Activated naive CD8-positive, alpha-beta T cell treated with anti-CD3 and anti-CD28 coated beads, Interleukin-2, amount 50 U/mL, for 24 hours (primary cell): ENCODE measurements at regions not wholly inside any gene's neighbourhood (a gene's known extent, or its start where the extent isn't known, plus 50 kb on each side); places are given as distances from the start of the nearest gene placed in this dataset.
"Not testable (repeated sequence)": the region's sequence is repeated elsewhere in the genome, so short reads cannot be mapped to it uniquely, and the experiment has no call there.

Experiments
- ATAC-seq: fragments of 150-1000 bp; cut with Tn5 transposase; one replicate; pipeline ENCODE4 v1.10.0; 2021
- DNase-seq: peaks from one replicate; pipeline ENCODE4 v3.0.0; 2021
- H3K27ac Mint-ChIP-seq: one replicate; pipeline ENCODE4 v1.8.0; 2021; ENCODE audit warnings: mild to moderate bottlenecking, mixed read lengths
- H3K27me3 Mint-ChIP-seq: one replicate; pipeline ENCODE4 v1.8.0; 2021; ENCODE audit warnings: mixed read lengths
- H3K36me3 Mint-ChIP-seq: one replicate; pipeline ENCODE4 v1.8.0; 2021; ENCODE audit warnings: low read depth, mixed read lengths
- H3K4me1 Mint-ChIP-seq: one replicate; pipeline ENCODE4 v1.8.0; 2021; ENCODE audit warnings: mixed read lengths
- H3K4me3 Mint-ChIP-seq: one replicate; pipeline ENCODE4 v1.8.0; 2021; ENCODE audit warnings: mild to moderate bottlenecking, moderate library complexity, mixed read lengths
- H3K9me3 Mint-ChIP-seq: one replicate; pipeline ENCODE4 v1.8.0; 2021; ENCODE audit warnings: mixed read lengths

DNA sequence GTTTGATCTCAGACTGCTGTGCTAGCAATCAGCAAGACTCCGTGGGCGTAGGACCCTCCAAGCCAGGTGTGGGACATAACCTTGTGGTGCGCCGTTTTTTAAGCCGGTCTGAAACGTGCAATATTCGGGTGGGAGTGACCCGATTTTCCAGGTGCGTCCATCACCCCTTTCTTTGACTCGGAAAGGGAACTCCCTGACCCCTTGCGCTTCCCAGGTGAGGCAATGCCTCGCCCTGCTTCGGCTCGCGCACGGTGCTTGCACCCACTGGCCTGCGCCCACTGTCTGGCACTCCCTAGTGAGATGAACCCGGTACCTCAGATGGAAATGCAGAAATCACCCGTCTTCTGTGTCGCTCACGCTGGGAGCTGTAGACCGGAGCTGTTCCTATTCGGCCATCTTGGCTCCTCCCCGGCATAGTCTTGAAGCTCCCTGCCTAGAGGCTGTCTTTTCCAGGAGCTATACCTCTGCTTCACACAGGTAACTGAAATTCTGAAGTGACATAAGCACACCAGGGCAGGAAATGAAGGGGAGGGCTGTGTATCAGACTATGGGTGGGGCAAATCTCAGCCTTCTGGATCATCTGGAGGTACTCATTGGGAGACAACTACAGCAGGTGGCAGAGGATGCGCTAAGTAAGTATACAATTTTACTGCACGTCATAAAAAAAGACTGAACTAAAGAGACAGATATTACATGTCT lies 252.1 kb upstream of the POT1 start:
- H3K27me3 Mint-ChIP-seq, ATAC-seq, H3K4me3 Mint-ChIP-seq, H3K36me3 Mint-ChIP-seq, H3K27ac Mint-ChIP-seq, DNase-seq, H3K4me1 Mint-ChIP-seq: not testable (repeated sequence)
- peaks cover 18% of the 10 kb centered on the region for H3K9me3 Mint-ChIP-seq

DNA sequence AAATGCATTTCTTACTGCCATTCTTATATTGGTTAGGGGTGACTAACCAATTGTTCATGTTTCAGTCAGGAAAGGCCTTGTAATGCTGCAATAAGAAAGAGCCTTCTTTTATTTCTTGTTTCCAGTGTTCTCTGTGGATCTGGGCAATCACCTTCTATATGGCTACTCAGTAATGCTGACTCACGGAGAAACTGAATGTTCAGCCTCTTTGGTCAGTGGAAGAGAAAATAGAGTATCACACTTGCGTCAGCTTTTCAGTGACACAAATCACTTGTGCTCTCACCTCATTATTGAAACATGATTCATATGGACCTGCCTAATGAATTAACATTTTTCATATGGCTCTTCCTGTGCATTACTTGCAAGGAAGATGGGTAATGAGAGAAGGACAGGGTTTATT lies 243.9 kb upstream of the POT1 start:
- H3K4me1 Mint-ChIP-seq = no peaks in the 10 kb centered on the region
- H3K9me3 Mint-ChIP-seq = peaks cover 7% of the 10 kb centered on the region
- H3K27ac Mint-ChIP-seq = no peak overlapping the region
- DNase-seq = no peak
- no peak for ATAC-seq
- H3K4me3 Mint-ChIP-seq = no peak overlapping the region
- H3K27me3 Mint-ChIP-seq = no peaks in the 10 kb centered on the region
- H3K36me3 Mint-ChIP-seq = no peaks in the 10 kb centered on the region

DNA sequence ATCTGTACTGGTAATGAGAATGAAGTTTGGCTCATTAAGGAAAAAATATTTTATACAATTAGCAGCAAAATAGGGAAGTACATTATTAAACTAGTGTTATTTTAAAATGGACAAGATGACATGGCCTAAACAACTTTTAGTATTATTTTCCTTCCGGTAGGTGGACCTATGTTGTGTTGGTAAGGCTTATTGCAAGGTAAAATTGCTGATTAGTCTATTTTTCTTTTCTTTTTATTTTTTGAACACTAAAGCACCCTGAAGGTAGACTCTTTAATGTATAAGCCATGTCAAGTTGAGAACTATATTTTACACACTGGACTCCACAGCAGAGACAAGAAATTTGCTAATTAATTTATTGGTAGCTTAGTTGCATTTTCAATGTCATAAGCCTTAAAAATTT lies 239.5 kb upstream of the POT1 start:
- no peaks in the 10 kb centered on the region for H3K27me3 Mint-ChIP-seq
- no peak overlapping the region for H3K4me3 Mint-ChIP-seq
- no peaks in the 10 kb centered on the region for H3K36me3 Mint-ChIP-seq
- H3K27ac Mint-ChIP-seq = no peak overlapping the region
- H3K9me3 Mint-ChIP-seq = no peaks in the 10 kb centered on the region
- DNase-seq (no peak), ATAC-seq (no peak)
- no peaks in the 10 kb centered on the region for H3K4me1 Mint-ChIP-seq

DNA sequence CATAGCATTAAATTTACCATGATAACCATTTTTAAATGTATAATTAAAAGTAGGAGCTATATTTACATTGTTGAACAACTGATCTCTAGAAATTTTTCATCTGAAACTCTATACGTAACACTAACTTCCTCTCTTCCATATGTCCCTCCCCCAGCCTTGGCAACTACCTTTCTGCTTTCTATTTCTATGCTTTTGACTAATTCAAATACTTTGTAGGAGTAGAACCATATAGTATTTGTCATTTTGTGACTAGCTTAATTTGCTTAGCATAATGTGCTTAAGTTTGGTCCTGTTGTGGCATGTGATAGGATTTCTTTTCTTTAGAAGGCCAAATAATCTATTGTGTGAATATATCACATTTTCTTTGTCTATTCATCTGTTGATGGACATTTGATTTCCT lies 225.3 kb upstream of the POT1 start:
- Mint-ChIP-seq H3K4me1 (no peaks in the 10 kb centered on the region), H3K27ac (no peak overlapping the region), H3K36me3 (no peaks in the 10 kb centered on the region), H3K4me3 (no peak overlapping the region), H3K9me3 (no peaks in the 10 kb centered on the region), H3K27me3 (no peaks in the 10 kb centered on the region)
- DNase-seq (no peak), ATAC-seq (no peak)

DNA sequence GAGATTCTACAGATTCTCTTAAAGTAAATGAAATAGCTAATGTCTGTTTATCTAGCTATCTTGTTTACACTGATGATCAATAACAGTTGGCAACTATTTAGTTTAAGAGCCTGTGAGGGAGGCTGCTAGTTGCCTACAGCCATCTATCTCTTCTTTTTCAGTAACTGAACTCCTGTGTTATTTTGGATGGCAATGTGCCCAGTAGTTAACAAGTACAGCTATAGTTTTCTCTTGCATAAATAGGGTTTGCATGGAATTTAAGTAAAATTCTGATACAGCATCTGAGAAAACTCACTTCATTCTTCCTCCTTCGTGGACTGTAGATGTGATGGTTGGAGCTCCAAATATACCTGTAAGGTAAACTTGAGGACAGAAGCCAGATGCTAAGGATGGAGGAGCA lies 219.5 kb upstream of the POT1 start:
- Mint-ChIP-seq H3K4me3 (no peak overlapping the region), H3K4me1 (no peaks in the 10 kb centered on the region), H3K27ac (no peak overlapping the region), H3K9me3 (no peaks in the 10 kb centered on the region), H3K27me3 (no peaks in the 10 kb centered on the region), H3K36me3 (no peaks in the 10 kb centered on the region)
- ATAC-seq (no peak), DNase-seq (no peak)

DNA sequence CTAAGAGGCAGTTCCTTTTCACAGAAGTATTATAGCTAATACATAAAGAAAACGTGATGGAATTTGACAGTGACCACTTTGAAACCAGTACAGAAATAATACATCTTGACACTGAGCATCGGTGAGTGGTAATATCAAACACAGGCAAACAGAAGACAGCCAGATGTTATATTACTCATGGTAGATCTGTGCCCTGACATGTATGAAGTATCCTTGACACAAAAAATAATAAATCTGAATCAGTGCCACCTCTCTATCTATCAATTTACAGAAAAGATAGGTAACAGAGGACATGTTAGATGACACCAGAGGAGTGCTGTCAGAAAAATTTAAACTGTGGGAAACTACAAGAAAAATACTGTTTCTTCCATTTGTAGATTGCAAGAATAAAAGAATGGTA lies 217.4 kb upstream of the POT1 start:
- no peak for DNase-seq
- ATAC-seq = no peak
- H3K4me3 Mint-ChIP-seq = no peak overlapping the region
- H3K27ac Mint-ChIP-seq = no peak overlapping the region
- no peaks in the 10 kb centered on the region for H3K9me3 Mint-ChIP-seq
- H3K4me1 Mint-ChIP-seq = no peaks in the 10 kb centered on the region
- no peaks in the 10 kb centered on the region for H3K27me3 Mint-ChIP-seq
- H3K36me3 Mint-ChIP-seq = no peaks in the 10 kb centered on the region

DNA sequence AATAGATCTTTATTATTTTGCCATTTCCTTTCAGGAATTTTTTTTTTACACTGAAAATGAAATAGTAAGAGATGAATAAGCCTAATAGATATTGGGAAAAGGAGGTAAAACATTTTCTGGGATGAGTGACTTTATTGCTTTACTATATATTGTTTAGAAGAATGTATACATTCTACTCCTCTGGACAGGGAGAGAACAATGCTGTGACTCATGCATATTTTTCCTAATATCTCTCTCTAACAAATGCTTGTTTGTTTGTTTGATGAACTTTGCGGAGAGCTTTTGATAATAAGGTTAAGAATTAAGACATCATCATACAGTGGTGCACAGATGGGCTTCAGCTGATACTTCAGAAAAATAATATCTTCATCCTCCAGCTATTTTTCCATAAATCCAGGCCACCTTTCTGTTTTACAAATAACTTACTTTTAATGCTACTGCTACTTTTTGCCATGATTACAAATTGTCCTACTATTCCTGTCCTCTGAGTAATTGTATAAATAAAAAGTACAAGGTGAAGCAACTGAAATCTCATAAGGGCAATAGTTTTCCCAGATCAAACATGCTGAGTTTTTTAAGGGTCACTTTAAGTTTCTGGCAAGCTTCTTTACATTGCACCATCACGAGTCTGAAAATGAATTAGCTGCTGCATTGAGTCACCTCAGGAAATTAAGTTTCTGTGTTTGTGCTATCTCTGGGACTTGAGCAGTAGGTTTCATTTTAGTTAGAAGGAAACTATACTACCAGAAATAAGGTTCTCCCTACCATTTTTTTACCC lies 207.3 kb upstream of the POT1 start:
- no peak overlapping the region for H3K27ac Mint-ChIP-seq
- no peaks in the 10 kb centered on the region for H3K36me3 Mint-ChIP-seq
- ATAC-seq (no peak), DNase-seq (no peak)
- no peaks in the 10 kb centered on the region for H3K9me3 Mint-ChIP-seq
- H3K4me3 Mint-ChIP-seq = no peak overlapping the region
- no peaks in the 10 kb centered on the region for H3K4me1 Mint-ChIP-seq
- no peaks in the 10 kb centered on the region for H3K27me3 Mint-ChIP-seq

DNA sequence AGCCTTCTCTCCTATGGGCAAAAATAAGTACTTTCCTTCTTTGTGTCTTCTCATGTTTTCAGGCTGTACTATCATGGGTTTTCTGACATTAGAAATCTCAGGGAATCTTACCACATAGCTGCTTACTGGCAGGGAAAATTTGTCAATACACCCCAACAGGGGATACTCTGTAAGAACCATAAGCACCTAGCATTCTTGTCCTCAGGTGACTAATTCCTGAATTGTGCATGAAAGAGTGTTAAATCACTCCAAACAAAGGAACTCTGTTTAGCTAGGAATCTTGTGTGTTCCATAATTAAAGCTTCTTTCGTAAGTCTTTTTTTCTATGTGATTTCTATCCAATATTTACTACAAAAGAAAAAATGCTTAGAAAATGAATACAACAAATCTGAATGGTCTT lies 206.7 kb upstream of the POT1 start:
- no peaks in the 10 kb centered on the region for H3K36me3 Mint-ChIP-seq

DNA sequence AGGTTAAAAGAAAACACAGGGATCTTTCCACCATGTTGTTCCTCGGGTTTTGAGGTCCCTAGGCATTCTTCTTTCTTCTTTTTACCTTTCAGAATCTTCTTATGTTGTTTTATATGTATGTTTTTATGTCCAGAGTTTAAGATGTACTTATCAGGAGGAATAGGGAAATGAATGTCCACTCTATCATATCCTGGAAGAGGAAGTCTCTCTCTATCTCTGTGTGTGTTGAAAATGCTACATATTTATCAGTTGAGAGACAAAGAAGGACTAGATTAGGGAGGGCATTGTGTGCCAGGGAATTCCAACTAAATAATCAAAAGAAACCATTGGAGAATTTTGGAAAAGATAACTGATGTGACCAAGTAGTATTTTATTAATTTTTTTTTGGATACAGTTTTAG lies 200.5 kb upstream of the POT1 start:
- Mint-ChIP-seq H3K4me1 (no peaks in the 10 kb centered on the region), H3K27me3 (no peaks in the 10 kb centered on the region), H3K9me3 (no peaks in the 10 kb centered on the region), H3K36me3 (no peaks in the 10 kb centered on the region), H3K27ac (no peak overlapping the region), H3K4me3 (no peak overlapping the region)
- no peak for ATAC-seq
- no peak for DNase-seq

More for the DNA sequence above, 206.7 kb upstream of the POT1 start:
- Mint-ChIP-seq H3K9me3 (no peaks in the 10 kb centered on the region), H3K27ac (no peak overlapping the region), H3K4me1 (no peaks in the 10 kb centered on the region), H3K4me3 (no peak overlapping the region), H3K27me3 (no peaks in the 10 kb centered on the region)
- DNase-seq (no peak), ATAC-seq (no peak)

DNA sequence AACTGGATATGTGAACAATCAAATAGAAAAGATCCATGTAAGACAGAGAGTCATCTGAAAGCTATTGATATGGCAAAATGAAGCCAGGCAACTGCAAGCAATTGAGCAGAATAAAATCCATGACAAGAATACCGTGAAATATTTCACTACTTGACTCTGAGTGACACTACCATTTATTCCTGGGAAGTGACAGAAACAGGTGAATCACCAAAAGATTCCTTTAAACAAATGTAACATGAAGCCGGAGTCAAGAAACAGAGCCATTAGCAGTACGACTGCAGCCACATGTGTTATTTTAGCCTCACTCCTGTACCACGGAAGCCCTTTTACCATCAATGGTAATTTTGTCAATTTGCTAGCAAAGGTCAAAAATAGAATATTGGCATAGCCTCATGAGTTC lies 197.7 kb upstream of the POT1 start:
- ATAC-seq (no peak), DNase-seq (no peak)
- no peaks in the 10 kb centered on the region for H3K36me3 Mint-ChIP-seq
- H3K4me3 Mint-ChIP-seq = no peak overlapping the region
- H3K27me3 Mint-ChIP-seq = no peaks in the 10 kb centered on the region
- no peaks in the 10 kb centered on the region for H3K4me1 Mint-ChIP-seq
- H3K9me3 Mint-ChIP-seq = peaks cover 5% of the 10 kb centered on the region
- no peak overlapping the region for H3K27ac Mint-ChIP-seq

DNA sequence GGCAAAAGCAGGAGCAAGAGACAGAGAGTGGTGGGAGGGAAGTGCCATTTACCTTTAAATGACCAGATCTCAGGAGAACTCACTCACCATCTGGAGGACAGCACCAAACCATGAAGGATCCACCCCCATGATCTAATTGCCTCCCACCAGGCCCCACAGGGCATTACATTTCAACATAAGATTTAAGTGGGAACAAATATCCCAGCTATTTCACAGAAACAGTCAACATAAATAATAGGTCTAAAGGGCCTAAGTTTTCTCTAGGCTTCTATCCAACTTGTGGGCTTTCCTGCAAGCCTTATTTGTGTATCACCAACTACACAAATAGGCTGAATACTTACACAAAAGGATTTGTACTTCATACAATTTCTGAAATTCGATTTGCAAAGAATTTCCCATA lies 196.8 kb upstream of the POT1 start:
- peaks cover 5% of the 10 kb centered on the region for H3K9me3 Mint-ChIP-seq
- no peaks in the 10 kb centered on the region for H3K27me3 Mint-ChIP-seq
- H3K4me3 Mint-ChIP-seq = no peak overlapping the region
- DNase-seq (no peak), ATAC-seq (no peak)
- H3K27ac Mint-ChIP-seq = no peak overlapping the region
- H3K4me1 Mint-ChIP-seq = no peaks in the 10 kb centered on the region
- H3K36me3 Mint-ChIP-seq = no peaks in the 10 kb centered on the region

DNA sequence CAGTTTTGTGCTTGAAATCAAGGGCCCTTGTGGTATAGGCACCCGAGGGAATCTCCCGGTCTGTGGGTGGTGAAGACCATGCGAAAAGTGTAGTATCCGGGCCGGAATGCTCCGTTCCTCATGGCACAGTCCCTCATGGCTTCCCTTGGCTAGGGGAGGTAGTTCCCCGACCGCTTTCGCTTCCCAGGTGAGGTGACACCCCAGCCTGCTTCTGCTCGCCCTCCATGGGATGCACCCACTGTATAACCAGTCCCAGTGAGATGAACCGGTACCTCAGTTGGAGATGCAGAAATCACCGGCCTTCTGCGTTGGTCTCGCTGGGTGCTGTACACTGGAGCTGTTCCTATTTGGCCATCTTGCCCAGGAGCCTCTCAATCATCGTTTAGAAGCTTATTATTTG lies 195.7 kb upstream of the POT1 start:
- H3K4me3 Mint-ChIP-seq = no peak overlapping the region
- peaks cover 5% of the 10 kb centered on the region for H3K9me3 Mint-ChIP-seq
- H3K4me1 Mint-ChIP-seq = no peaks in the 10 kb centered on the region
- no peak overlapping the region for H3K27ac Mint-ChIP-seq
- no peak for DNase-seq
- H3K36me3 Mint-ChIP-seq = no peaks in the 10 kb centered on the region
- ATAC-seq = no peak
- H3K27me3 Mint-ChIP-seq = no peaks in the 10 kb centered on the region

DNA sequence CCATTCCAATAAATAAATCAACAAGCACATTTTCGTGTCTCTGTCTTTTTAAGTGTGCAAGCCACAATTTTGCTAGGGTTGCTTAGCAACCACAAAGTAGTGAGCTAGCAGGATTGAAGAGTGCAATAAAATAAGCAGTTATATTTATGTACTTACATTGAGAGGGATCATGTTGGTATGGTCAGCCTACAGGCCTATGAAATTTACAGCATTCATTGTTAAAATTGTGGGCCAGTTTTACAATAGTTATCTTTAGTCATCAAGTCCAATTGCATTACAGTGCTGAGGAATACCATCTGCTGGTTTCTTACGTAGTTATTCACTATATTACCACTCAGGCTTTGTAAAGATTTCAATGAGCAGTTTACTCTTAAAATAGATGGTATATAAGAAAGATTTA lies 192.5 kb upstream of the POT1 start:
- Mint-ChIP-seq H3K4me3 (no peak overlapping the region), H3K4me1 (no peaks in the 10 kb centered on the region), H3K9me3 (peaks cover 5% of the 10 kb centered on the region), H3K27ac (no peak overlapping the region), H3K27me3 (no peaks in the 10 kb centered on the region), H3K36me3 (no peaks in the 10 kb centered on the region)
- no peak for DNase-seq
- ATAC-seq = no peak

DNA sequence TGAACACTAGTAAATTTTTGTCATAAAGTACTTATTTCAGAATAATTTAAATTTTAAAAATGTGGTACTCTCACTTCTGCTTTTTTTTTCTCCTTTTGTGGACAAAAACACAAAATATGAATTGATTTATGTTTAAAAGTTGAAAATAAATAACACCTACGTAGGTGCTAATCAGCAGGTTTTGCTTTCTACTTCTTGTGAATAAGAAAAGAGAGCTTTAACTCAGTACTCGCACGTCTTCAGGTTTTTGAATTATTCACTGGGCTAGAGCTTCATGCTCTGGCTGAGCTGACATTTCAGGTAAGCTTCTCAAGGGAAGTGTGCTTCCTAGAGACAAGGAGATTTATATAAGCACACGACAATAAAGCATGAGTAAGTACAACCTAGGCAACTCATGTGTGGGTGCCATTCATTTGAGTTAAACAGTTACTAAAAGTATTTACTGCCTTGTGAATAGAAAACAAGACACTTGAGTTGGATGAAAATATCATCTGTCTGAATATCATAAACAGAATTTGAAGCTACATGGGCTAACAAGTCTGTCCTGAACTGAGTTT lies 190.0 kb upstream of the POT1 start:
- no peaks in the 10 kb centered on the region for H3K4me1 Mint-ChIP-seq
- DNase-seq = no peak
- no peaks in the 10 kb centered on the region for H3K36me3 Mint-ChIP-seq
- no peak overlapping the region for H3K4me3 Mint-ChIP-seq
- ATAC-seq = no peak
- H3K27ac Mint-ChIP-seq = no peak overlapping the region
- H3K27me3 Mint-ChIP-seq = no peaks in the 10 kb centered on the region
- H3K9me3 Mint-ChIP-seq = peaks cover 5% of the 10 kb centered on the region

DNA sequence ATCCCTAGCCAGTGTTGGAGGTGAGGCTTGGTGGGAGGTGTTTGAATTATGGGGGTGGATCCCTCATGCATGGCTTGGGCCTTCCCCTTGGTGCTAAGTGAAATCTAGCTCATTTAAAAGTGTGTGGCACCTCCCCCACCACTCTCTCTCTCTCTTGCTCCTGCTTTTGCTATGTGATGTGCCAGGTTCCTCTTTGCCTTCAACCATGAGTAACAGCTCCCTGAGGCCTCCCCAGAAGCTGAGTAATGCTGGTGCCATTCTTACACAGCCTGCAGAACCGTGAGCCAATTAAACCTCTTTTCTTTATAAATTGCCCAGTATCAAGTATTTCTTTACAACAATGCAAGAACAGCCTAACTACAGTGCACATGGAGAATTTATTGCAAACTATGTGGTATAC lies 188.8 kb upstream of the POT1 start:
- no peak for ATAC-seq
- Mint-ChIP-seq H3K4me3 (no peak overlapping the region), H3K27me3 (no peaks in the 10 kb centered on the region), H3K27ac (no peak overlapping the region), H3K36me3 (no peaks in the 10 kb centered on the region), H3K9me3 (peaks cover 4% of the 10 kb centered on the region), H3K4me1 (no peaks in the 10 kb centered on the region)
- no peak for DNase-seq
